Panc1 (cell line): ENCODE measurements at regions not wholly inside any gene's neighbourhood (a gene's known extent, or its start where the extent isn't known, plus 50 kb on each side); places are given as distances from the start of the nearest gene placed in this dataset.

Experiments used
- ATAC-seq: fragments of 200-7000 bp; cut with Tn5 transposase; 2 replicates; pipeline ENCODE4 v1.9.1; 2020; ENCODE audit warnings: mild to moderate bottlenecking, moderate library complexity
- BruUV-seq: library from RNA; stranded (reverse); fragments of 400-500 nt; replicated peaks from 2 replicates; lab custom pipeline; 2021; lab: Mats Ljungman, UMichigan
- CTCF ChIA-PET: fragments of 300-600 bp; sonication (Branson Sonifier 250); formaldehyde crosslinking; loops from one replicate; lab custom pipeline; 2022; ENCODE audit warnings: antibody characterized with exemption; lab: Charles Lee
- POLR2A ChIA-PET: fragments of 300-600 bp; sonication (Branson Sonifier 250); formaldehyde crosslinking; loops from one replicate; lab custom pipeline; 2022; ENCODE audit warnings: antibody characterized with exemption; lab: Charles Lee
- DNase-seq: peaks from one replicate; pipeline ENCODE4 v3.0.0-alpha.2; 2010; ENCODE audit warnings: low read depth, low spot score
- H3K27ac ChIP-seq: 2 replicates; pipeline ENCODE4 v1.5.1; 2011; ENCODE audit warnings: mild to moderate bottlenecking, low read length, inconsistent platforms
- H3K27me3 ChIP-seq: fragments of 200-500 bp; sonication (Bioruptor generic); 2 replicates; pipeline ENCODE4 v1.6.0; 2014; ENCODE audit warnings: low read length, inconsistent platforms; ENCODE audit not compliant: control insufficient read depth, insufficient read depth
- H3K36me3 ChIP-seq: fragments of 200-500 bp; sonication (Bioruptor generic); 2 replicates; pipeline ENCODE4 v1.5.1; 2014; ENCODE audit warnings: inconsistent platforms, mild to moderate bottlenecking, low read length, moderate library complexity; ENCODE audit not compliant: control insufficient read depth, insufficient read depth
- H3K4me1 ChIP-seq: 2 replicates; pipeline ENCODE4 v1.5.1; 2011; ENCODE audit warnings: inconsistent platforms, mild to moderate bottlenecking, low read length, moderate library complexity; ENCODE audit not compliant: control insufficient read depth, insufficient read depth
- H3K4me3 ChIP-seq, 2 experiments: 2 replicates each; pipeline ENCODE4 v1.5.1; 2011 to 2012; ENCODE audit warnings: low read depth in 2 of 2, low read length in 2 of 2, mild to moderate bottlenecking in 2 of 2, inconsistent platforms in 1 of 2, moderate library complexity in 1 of 2
- H3K9me3 ChIP-seq: fragments of 200-500 bp; sonication (Bioruptor generic); 2 replicates; pipeline ENCODE4 v1.5.1; 2014; ENCODE audit warnings: low read depth, mild to moderate bottlenecking, inconsistent platforms, low read length, moderate library complexity; ENCODE audit not compliant: control insufficient read depth, insufficient read depth
- CTCF ChIP-seq: fragments of 450-650 bp; IDR thresholded peaks from 2 replicates; pipeline ENCODE4 v1.5.1; 2017; ENCODE audit warnings: mild to moderate bottlenecking
- POLR2AphosphoS5 ChIP-seq: IDR thresholded peaks from 2 replicates; pipeline ENCODE4 v1.6.1; 2012; ENCODE audit warnings: mild to moderate bottlenecking, low read depth, low read length, moderate library complexity
- REST ChIP-seq, 2 experiments: IDR thresholded peaks; 2 replicates each; pipeline ENCODE4 v1.6.1; 2011 to 2012; ENCODE audit warnings: low read depth in 2 of 2, control low read depth in 1 of 2, low read length in 1 of 2, mild to moderate bottlenecking in 1 of 2, moderate library complexity in 1 of 2; ENCODE audit not compliant: insufficient read depth in 1 of 2
- SIN3A ChIP-seq: IDR thresholded peaks from 2 replicates; pipeline ENCODE4 v1.6.1; 2012; ENCODE audit warnings: low read depth, mild to moderate bottlenecking, low read length, moderate library complexity, borderline replicate concordance; ENCODE audit not compliant: insufficient read depth
- TCF7L2 ChIP-seq: IDR thresholded peaks from 2 replicates; pipeline ENCODE4 v1.6.1; 2011; ENCODE audit warnings: mild to moderate bottlenecking, low read depth, low read length, inconsistent platforms
- in situ Hi-C: cut with HindIII; loops from 2 replicates; pipeline ENCODE4 v1.10.0; 2016; ENCODE audit warnings: low sequenced_read_pairs, low pct_unique_long_range_greater_than_20kb
- intact Hi-C: fragments of 100-400 bp; cut with micrococcal nuclease; formaldehyde crosslinking; loops from one replicate; pipeline ENCODE4 v1.10.0; 2022; ENCODE audit not compliant: unreplicated experiment

GRCh38 chr6:74785236-74785635 lies 420.6 kb downstream of the COL12A1 start:
- in situ Hi-C loops (no loop called here), intact Hi-C loops (no loop called here)
- TF ChIP-seq TCF7L2 = no peak
- Histone ChIP-seq H3K27ac (no peak overlapping the region), H3K27me3 (no peaks in the 10 kb centered on the region), H3K4me3 (no peak overlapping the region), H3K4me1 (no peaks in the 10 kb centered on the region), H3K9me3 (no peaks in the 10 kb centered on the region), H3K36me3 (no peaks in the 10 kb centered on the region)
- ChIA-PET CTCF (no interaction called here), POLR2A (no interaction called here)
- DNase-seq (no peak), ATAC-seq (no peak)
- BruUV-seq = no TSS peak

GRCh38 chr6:74782346-74782745 lies 423.5 kb downstream of the COL12A1 start:
- no peaks in the 10 kb centered on the region for H3K9me3 ChIP-seq
- ATAC-seq (no peak), DNase-seq (no peak)
- no peak overlapping the region for H3K4me3 ChIP-seq
- no peaks in the 10 kb centered on the region for H3K36me3 ChIP-seq
- H3K27ac ChIP-seq = no peak overlapping the region
- in situ Hi-C loops (no loop called here), intact Hi-C loops (no loop called here)
- no peaks in the 10 kb centered on the region for H3K4me1 ChIP-seq
- ChIA-PET POLR2A (no interaction called here), CTCF (no interaction called here)
- TF ChIP-seq POLR2AphosphoS5 (no peak), SIN3A (no peak), REST (IDR thresholded peaks at IDR 0.05; ENCODE audit: insufficient read depth in 1 of 2, low read depth in 2 of 2, low read length in 1 of 2) (no peak), CTCF (no peak), TCF7L2 (no peak)
- BruUV-seq = no TSS peak
- no peaks in the 10 kb centered on the region for H3K27me3 ChIP-seq

GRCh38 chr6:74780831-74781230 lies 425.0 kb downstream of the COL12A1 start:
- TF ChIP-seq REST (IDR thresholded peaks at IDR 0.05; ENCODE audit: insufficient read depth in 1 of 2, low read depth in 2 of 2, low read length in 1 of 2) (no peak), SIN3A (no peak), CTCF (no peak), TCF7L2 (no peak), POLR2AphosphoS5 (no peak)
- in situ Hi-C loops = no loop called here
- Histone ChIP-seq H3K27ac (no peak overlapping the region), H3K36me3 (no peaks in the 10 kb centered on the region), H3K4me1 (no peaks in the 10 kb centered on the region), H3K4me3 (no peak overlapping the region), H3K9me3 (no peaks in the 10 kb centered on the region), H3K27me3 (no peaks in the 10 kb centered on the region)
- ChIA-PET POLR2A (no interaction called here), CTCF (no interaction called here)
- intact Hi-C loops = no loop called here
- BruUV-seq = no TSS peak
- no peak for ATAC-seq
- no peak for DNase-seq
